ENCODE measurements at regions not wholly inside any gene's neighbourhood (a gene's known extent, or its start where the extent isn't known, plus 50 kb on each side); places are given as distances from the start of the nearest gene placed in this dataset.

- H3K4me3 ChIP-seq (ENCODE audit: low read depth, poor library complexity, severe bottlenecking): no peak overlapping the region
- TF ChIP-seq POLR2A (IDR thresholded peaks at IDR 0.05): no peak
- TF ChIP-seq, protein P1, sequence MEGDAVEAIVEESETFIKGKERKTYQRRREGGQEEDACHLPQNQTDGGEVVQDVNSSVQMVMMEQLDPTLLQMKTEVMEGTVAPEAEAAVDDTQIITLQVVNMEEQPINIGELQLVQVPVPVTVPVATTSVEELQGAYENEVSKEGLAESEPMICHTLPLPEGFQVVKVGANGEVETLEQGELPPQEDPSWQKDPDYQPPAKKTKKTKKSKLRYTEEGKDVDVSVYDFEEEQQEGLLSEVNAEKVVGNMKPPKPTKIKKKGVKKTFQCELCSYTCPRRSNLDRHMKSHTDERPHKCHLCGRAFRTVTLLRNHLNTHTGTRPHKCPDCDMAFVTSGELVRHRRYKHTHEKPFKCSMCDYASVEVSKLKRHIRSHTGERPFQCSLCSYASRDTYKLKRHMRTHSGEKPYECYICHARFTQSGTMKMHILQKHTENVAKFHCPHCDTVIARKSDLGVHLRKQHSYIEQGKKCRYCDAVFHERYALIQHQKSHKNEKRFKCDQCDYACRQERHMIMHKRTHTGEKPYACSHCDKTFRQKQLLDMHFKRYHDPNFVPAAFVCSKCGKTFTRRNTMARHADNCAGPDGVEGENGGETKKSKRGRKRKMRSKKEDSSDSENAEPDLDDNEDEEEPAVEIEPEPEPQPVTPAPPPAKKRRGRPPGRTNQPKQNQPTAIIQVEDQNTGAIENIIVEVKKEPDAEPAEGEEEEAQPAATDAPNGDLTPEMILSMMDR (IDR thresholded peaks at IDR 0.05): no peak
- WGBS, 2 donors: 81 to 82% methylated on average over 2 of the region's 2 CpGs
- no peak for DNase-seq (ENCODE audit: low spot score in 2 of 2)
- intact Hi-C loops (cut with DNase I; ENCODE audit: low total_unique reads): no loop called here
Observed at GRCh38 chr3:34828847-34829246, 810.5 kb upstream of the ARPP21 start.

DNA sequence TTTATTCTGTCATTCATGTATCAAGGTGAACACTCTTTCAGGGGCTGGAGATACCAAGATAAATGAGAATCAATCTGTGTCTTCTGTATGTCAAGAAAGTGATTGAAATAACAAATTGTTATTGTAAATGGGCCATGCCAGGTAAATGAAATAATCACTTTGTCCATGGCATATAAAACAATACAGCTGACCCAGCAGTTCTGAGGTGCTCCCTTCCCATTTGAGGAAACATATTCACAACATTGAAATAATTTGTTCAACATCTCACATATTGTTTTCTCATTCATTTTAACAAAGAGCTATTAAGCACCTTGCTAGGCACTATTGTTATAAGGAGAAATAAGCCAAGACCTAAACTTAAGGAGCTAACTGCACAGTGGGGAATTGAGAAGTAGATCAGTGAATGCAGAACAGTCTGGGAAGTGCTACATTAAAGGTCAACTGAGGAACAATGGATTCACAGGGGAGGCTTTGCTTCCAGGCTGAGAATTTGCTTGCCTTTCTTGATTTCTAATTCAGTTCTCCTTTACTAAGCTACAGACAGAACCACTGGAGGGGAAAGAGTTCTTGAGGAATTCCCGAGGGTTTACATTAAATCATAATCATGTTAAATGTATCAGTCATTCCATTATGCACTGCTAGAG, 806.3 kb upstream of the ARPP21 start:
- no peak overlapping the region for H3K4me3 ChIP-seq (ENCODE audit: low read depth, poor library complexity, severe bottlenecking)
- 52 to 66% methylated on average over 1 of the region's 1 CpG for WGBS, 2 donors
- no peak for DNase-seq (ENCODE audit: low spot score in 2 of 2)
- intact Hi-C loops (cut with DNase I; ENCODE audit: low total_unique reads): no loop called here
- no peak for TF ChIP-seq POLR2A (IDR thresholded peaks at IDR 0.05)
- TF ChIP-seq, protein P1 (IDR thresholded peaks at IDR 0.05): no peak

- WGBS, 2 donors: 78 to 79% methylated on average over 4 of the region's 4 CpGs
- H3K4me3 ChIP-seq (ENCODE audit: low read depth, poor library complexity, severe bottlenecking): no peak overlapping the region
- TF ChIP-seq, protein P1 (IDR thresholded peaks at IDR 0.05): no peak
- TF ChIP-seq POLR2A (IDR thresholded peaks at IDR 0.05): no peak
- intact Hi-C loops (cut with DNase I; ENCODE audit: low total_unique reads): no loop called here
- no peak for DNase-seq (ENCODE audit: low spot score in 2 of 2)
Observed at GRCh38 chr3:34837848-34838741, 801.2 kb upstream of the ARPP21 start.

DNA sequence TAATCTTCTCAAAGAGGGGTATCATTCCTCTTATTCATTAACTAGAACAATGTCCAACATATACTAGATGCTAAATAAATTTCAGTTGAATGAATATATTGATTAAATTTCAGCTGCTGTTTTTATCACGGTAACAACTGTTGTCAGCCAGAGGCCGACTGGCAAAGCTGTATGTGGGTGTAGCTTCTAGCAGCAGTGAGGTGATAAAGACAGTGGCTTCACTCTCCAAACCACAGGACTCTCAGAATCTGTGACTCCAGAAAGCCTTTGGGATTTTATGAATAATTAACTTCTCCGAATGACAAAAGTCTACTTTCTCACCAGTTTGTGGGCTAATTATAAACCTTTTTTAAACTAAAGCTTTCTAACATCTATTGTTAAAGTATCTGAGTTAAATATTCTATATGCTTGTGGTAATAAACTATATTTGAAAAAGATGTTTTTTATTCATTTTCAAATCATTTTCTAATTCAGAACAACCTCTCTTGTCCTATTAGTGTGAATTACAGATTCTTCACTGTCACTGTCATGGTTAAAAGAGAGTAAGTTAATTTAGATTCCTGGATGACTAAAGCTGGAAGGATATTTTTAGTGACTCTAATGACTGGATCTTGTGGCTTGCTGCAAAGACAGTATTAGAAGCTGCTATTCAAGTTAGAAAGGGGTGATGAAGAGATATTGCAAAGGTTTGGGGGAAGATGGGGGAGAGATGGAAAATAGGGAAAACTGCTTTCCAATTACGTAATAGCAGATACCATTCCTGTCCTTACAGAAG, 796.4 kb upstream of the ARPP21 start:
- 58 to 61% methylated on average over 4 of the region's 4 CpGs for WGBS, 2 donors
- H3K4me3 ChIP-seq (ENCODE audit: low read depth, poor library complexity, severe bottlenecking): no peak overlapping the region
- intact Hi-C loops (cut with DNase I; ENCODE audit: low total_unique reads): no loop called here
- TF ChIP-seq, protein P1 (IDR thresholded peaks at IDR 0.05): no peak
- TF ChIP-seq POLR2A (IDR thresholded peaks at IDR 0.05): no peak
- DNase-seq (ENCODE audit: low spot score in 2 of 2): no peak

- WGBS, 2 donors: 29 to 46% methylated on average over 2 of the region's 2 CpGs
- no peak for DNase-seq (ENCODE audit: low spot score in 2 of 2)
Observed at GRCh38 chr3:34844323-34844620, 795.1 kb upstream of the ARPP21 start.

More at GRCh38 chr3:34844323-34844620, 795.1 kb upstream of the ARPP21 start:
- no peak overlapping the region for H3K4me3 ChIP-seq (ENCODE audit: low read depth, poor library complexity, severe bottlenecking)
- intact Hi-C loops (cut with DNase I; ENCODE audit: low total_unique reads): no loop called here
- TF ChIP-seq, protein P1 (IDR thresholded peaks at IDR 0.05): no peak
- TF ChIP-seq POLR2A (IDR thresholded peaks at IDR 0.05): no peak

All from lower leg skin (tissue), 4 donors.